K562 (cell line): ENCODE measurements at regions not wholly inside any gene's neighbourhood (a gene's known extent, or its start where the extent isn't known, plus 50 kb on each side); places are given as distances from the start of the nearest gene placed in this dataset.

Experiments used
- CTBP1 ChIP-seq: fragments of 450-650 bp; IDR thresholded peaks from 2 replicates; pipeline ENCODE4 v1.6.1; 2016; ENCODE audit warnings: borderline replicate concordance
- MAZ ChIP-seq, 2 experiments: fragments of 450-650 bp in 1 of 2; sonication (generic) in 1 of 2; formaldehyde crosslinking; IDR thresholded peaks in 1 of 2; conservative IDR thresholded peaks in 1 of 2; 2 replicates each; pipeline versions ENCODE4 v1.4.0 to v1.5.0; 2020; ENCODE audit warnings: mild to moderate bottlenecking in 1 of 2, missing genetic modification reagents in 1 of 2
- MGA ChIP-seq: fragments of 450-650 bp; IDR thresholded peaks from 2 replicates; pipeline ENCODE4 v1.6.1; 2016; ENCODE audit warnings: mild to moderate bottlenecking, moderate library complexity
- SREBF2 ChIP-seq: sonication (generic); formaldehyde crosslinking; IDR thresholded peaks from 2 replicates; pipeline ENCODE4 v1.4.0; 2020; ENCODE audit warnings: mild to moderate bottlenecking, missing genetic modification reagents
- ZBTB40 ChIP-seq, 2 experiments: fragments of 450-650 bp in 1 of 2; sonication (generic) in 1 of 2; formaldehyde crosslinking in 1 of 2; IDR thresholded peaks; 2 replicates each; pipeline versions ENCODE4 v1.7.1 to v1.9.0; 2016 to 2022; ENCODE audit warnings: inconsistent platforms in 1 of 2, mild to moderate bottlenecking in 1 of 2, missing genetic modification reagents in 1 of 2
- ZNF511 ChIP-seq: sonication (generic); formaldehyde crosslinking; IDR thresholded peaks from 2 replicates; pipeline ENCODE4 v1.8.0; 2022; ENCODE audit warnings: mild to moderate bottlenecking, missing genetic modification reagents

- TF ChIP-seq ZBTB40 (IDR thresholded peaks at IDR 0.05) (no peak), ZBTB40 (CRISPR knock-in tag; IDR thresholded peaks at IDR 0.05) (no peak), CTBP1 (no peak), MAZ (CRISPR knock-in tag; conservative IDR thresholded peaks at IDR 0.05 in 1 of 2, IDR thresholded peaks at IDR 0.05 in 1 of 2) (no peak), SREBF2 (CRISPR knock-in tag) (no peak), ZNF511 (CRISPR knock-in tag) (no peak), MGA (peak; percentile 63)
These were observed 262.7 kb downstream of the PARP8 start (continued) for GRCh38 chr5:50929174-50929573.
